ENCODE measurements at regions not wholly inside any gene's neighbourhood (a gene's known extent, or its start where the extent isn't known, plus 50 kb on each side); places are given as distances from the start of the nearest gene placed in this dataset.

GRCh38 chr18:73060666-73061288 is 193.0 kb upstream of the NETO1 start:
- no peaks in the 10 kb centered on the region for H3K4me1 ChIP-seq
- H3K27me3 ChIP-seq = no peaks in the 10 kb centered on the region
- H3K27ac ChIP-seq = no peak overlapping the region
- intact Hi-C loops (cut with DNase I) = no loop called here
- no peak for TF ChIP-seq CTCF (IDR thresholded peaks at IDR 0.05)
- TF ChIP-seq POLR2A (IDR thresholded peaks at IDR 0.05) = no peak
- 54 to 60% methylated on average over 4 of the region's 4 CpGs for WGBS, 2 donors
- DNase-seq = no peak
- no peaks in the 10 kb centered on the region for H3K36me3 ChIP-seq
- H3K9me3 ChIP-seq = no peaks in the 10 kb centered on the region
- no peak overlapping the region for H3K4me3 ChIP-seq (replicated peaks in 1 of 3)

- H3K4me1 ChIP-seq = no peaks in the 10 kb centered on the region
- 90 to 94% methylated on average over 2 of the region's 2 CpGs for WGBS, 2 donors
- no peaks in the 10 kb centered on the region for H3K27me3 ChIP-seq
- no peaks in the 10 kb centered on the region for H3K9me3 ChIP-seq
- no peaks in the 10 kb centered on the region for H3K36me3 ChIP-seq
- intact Hi-C loops (cut with DNase I) = no loop called here
- TF ChIP-seq POLR2A (IDR thresholded peaks at IDR 0.05) (no peak), CTCF (IDR thresholded peaks at IDR 0.05) (no peak)
- no peak overlapping the region for H3K4me3 ChIP-seq (replicated peaks in 1 of 3)
- DNase-seq = no peak
- no peak overlapping the region for H3K27ac ChIP-seq
Measured at GRCh38 chr18:73059280-73059679, 191.5 kb upstream of the NETO1 start.

- H3K27ac ChIP-seq = no peak overlapping the region
- no peak for DNase-seq
- H3K27me3 ChIP-seq = no peaks in the 10 kb centered on the region
- intact Hi-C loops (cut with DNase I) = no loop called here
- no peak for TF ChIP-seq POLR2A (IDR thresholded peaks at IDR 0.05)
- no peak for TF ChIP-seq CTCF (IDR thresholded peaks at IDR 0.05)
- no peaks in the 10 kb centered on the region for H3K4me1 ChIP-seq
- H3K9me3 ChIP-seq = no peaks in the 10 kb centered on the region
- H3K36me3 ChIP-seq = no peaks in the 10 kb centered on the region
- H3K4me3 ChIP-seq (replicated peaks in 1 of 3) = no peak overlapping the region
Measured at GRCh38 chr18:73047688-73048087, 179.9 kb upstream of the NETO1 start.

GRCh38 chr18:73045037-73045436 is 177.2 kb upstream of the NETO1 start:
- Histone ChIP-seq H3K36me3 (no peaks in the 10 kb centered on the region), H3K27me3 (no peaks in the 10 kb centered on the region)
- 87 to 91% methylated on average over 5 of the region's 5 CpGs for WGBS, 2 donors

GRCh38 chr18:73043611-73044010 is 175.8 kb upstream of the NETO1 start:
- Histone ChIP-seq H3K4me3 (replicated peaks in 1 of 3) (no peak overlapping the region), H3K9me3 (no peaks in the 10 kb centered on the region), H3K4me1 (no peaks in the 10 kb centered on the region), H3K36me3 (no peaks in the 10 kb centered on the region), H3K27me3 (no peaks in the 10 kb centered on the region), H3K27ac (no peak overlapping the region)
- TF ChIP-seq CTCF (IDR thresholded peaks at IDR 0.05) (no peak), POLR2A (IDR thresholded peaks at IDR 0.05) (no peak)
- DNase-seq = no peak
- intact Hi-C loops (cut with DNase I) = no loop called here

More at GRCh38 chr18:73045037-73045436, 177.2 kb upstream of the NETO1 start:
- TF ChIP-seq POLR2A (IDR thresholded peaks at IDR 0.05) = no peak
- no peak for TF ChIP-seq CTCF (IDR thresholded peaks at IDR 0.05)
- Histone ChIP-seq H3K4me1 (no peaks in the 10 kb centered on the region), H3K27ac (no peak overlapping the region), H3K9me3 (no peaks in the 10 kb centered on the region), H3K4me3 (replicated peaks in 1 of 3) (no peak overlapping the region)
- intact Hi-C loops (cut with DNase I) = no loop called here
- no peak for DNase-seq

Measured in thyroid gland (tissue), 4 donors.